GM21786 (cell line): ENCODE measurements at regions not wholly inside any gene's neighbourhood (a gene's known extent, or its start where the extent isn't known, plus 50 kb on each side); places are given as distances from the start of the nearest gene placed in this dataset.
"Not testable (repeated sequence)": the region's sequence is repeated elsewhere in the genome, so short reads cannot be mapped to it uniquely, and the experiment has no call there.

Experiments used
- ATAC-seq: cut with Tn5 transposase; IDR thresholded peaks from one replicate; pipeline ENCODE4 v1.9.1; 2021; ENCODE audit not compliant: unreplicated experiment

GRCh38 chr5:124206540-124206939 is 539.9 kb downstream of the ZNF608 start:
- no peak for ATAC-seq

GRCh38 chr5:124203303-124203702 is 543.1 kb downstream of the ZNF608 start:
- ATAC-seq, result no peak

- no peak for ATAC-seq
Measured at GRCh38 chr5:124200381-124200780, 546.1 kb downstream of the ZNF608 start.

GRCh38 chr5:124199893-124200292 is 546.5 kb downstream of the ZNF608 start:
- no peak for ATAC-seq

GRCh38 chr5:124195411-124195810 is 551.0 kb downstream of the ZNF608 start:
- ATAC-seq, result no peak

- no peak for ATAC-seq
Measured at GRCh38 chr5:124194282-124194681, 552.2 kb downstream of the ZNF608 start.

- ATAC-seq, result no peak
Measured at GRCh38 chr5:124193371-124193789, 553.1 kb downstream of the ZNF608 start.

- no peak for ATAC-seq
Measured at GRCh38 chr5:124192716-124193115, 553.7 kb downstream of the ZNF608 start.

GRCh38 chr5:124185716-124186115 is 560.7 kb downstream of the ZNF608 start:
- ATAC-seq, result no peak

GRCh38 chr5:124182133-124182532 is 564.3 kb downstream of the ZNF608 start:
- no peak for ATAC-seq

- ATAC-seq, result no peak
Measured at GRCh38 chr5:124180875-124181461, 565.5 kb downstream of the ZNF608 start.

GRCh38 chr5:124180299-124180874 is 566.1 kb downstream of the ZNF608 start:
- no peak for ATAC-seq

- no peak for ATAC-seq
Measured at GRCh38 chr5:124179819-124180218, 566.6 kb downstream of the ZNF608 start.

- ATAC-seq, result no peak
Measured at GRCh38 chr5:124178050-124178449, 568.4 kb downstream of the ZNF608 start.

GRCh38 chr5:124176692-124177091 is 569.7 kb downstream of the ZNF608 start:
- no peak for ATAC-seq

- no peak for ATAC-seq
Measured at GRCh38 chr5:124173386-124173785, 573.1 kb downstream of the ZNF608 start.

- ATAC-seq, result no peak
Measured at GRCh38 chr5:124172389-124173003, 573.9 kb downstream of the ZNF608 start.

- ATAC-seq, result not testable (repeated sequence)
Measured at GRCh38 chr5:124168093-124168492, 578.3 kb downstream of the ZNF608 start.

GRCh38 chr5:124162767-124163532 is 583.5 kb downstream of the ZNF608 start:
- ATAC-seq, result no peak

GRCh38 chr5:124161266-124161665 is 585.2 kb downstream of the ZNF608 start:
- no peak for ATAC-seq

- no peak for ATAC-seq
Measured at GRCh38 chr5:124160265-124160664, 586.2 kb downstream of the ZNF608 start.

GRCh38 chr5:124157320-124157719 is 589.1 kb downstream of the ZNF608 start:
- ATAC-seq, result no peak
